ENCODE measurements at regions not wholly inside any gene's neighbourhood (a gene's known extent, or its start where the extent isn't known, plus 50 kb on each side); places are given as distances from the start of the nearest gene placed in this dataset.
A peak's percentile ranks its signal among the peaks of the same experiment; 100 is the strongest.

GRCh38 chr11:23127706-23128105, 267.4 kb upstream of the CCDC179 start:
- no peak for DNase-seq
- H3K27me3 ChIP-seq, result no peaks in the 10 kb centered on the region
- 28 to 56% (median 48%) methylated on average over 2 of the region's 2 CpGs for WGBS, 5 donors
- no peaks in the 10 kb centered on the region for H3K36me3 ChIP-seq
- H3K27ac ChIP-seq, result no peak overlapping the region
- TF ChIP-seq POLR2AphosphoS5 (IDR thresholded peaks at IDR 0.05), result no peak
- intact Hi-C loops (cut with DNase I; ENCODE audit: low total_unique reads), result no loop called here
- no peaks in the 10 kb centered on the region for H3K4me1 ChIP-seq
- H3K4me3 ChIP-seq, result no peak overlapping the region
- H3K9me3 ChIP-seq, result peaks cover 0 to 6% (median 3%) of the 10 kb centered on the region in 4 donors

- no peaks in the 10 kb centered on the region for H3K4me1 ChIP-seq
- TF ChIP-seq POLR2A (IDR thresholded peaks at IDR 0.05) (no peak), EP300 (IDR thresholded peaks at IDR 0.05) (no peak), CTCF (IDR thresholded peaks at IDR 0.05) (no peak), POLR2AphosphoS5 (IDR thresholded peaks at IDR 0.05) (no peak)
- H3K9me3 ChIP-seq, result peaks cover 0 to 17% (median 3%) of the 10 kb centered on the region in 4 donors
- WGBS, 5 donors, result 89 to 98% (median 93%) methylated on average over 3 of the region's 3 CpGs; no CpG with 5 or more reads in 1 of the 5 donors
- DNase-seq, result no peak
- no peaks in the 10 kb centered on the region for H3K27me3 ChIP-seq
- H3K36me3 ChIP-seq, result no peaks in the 10 kb centered on the region
- H3K27ac ChIP-seq, result no peak overlapping the region
- intact Hi-C loops (cut with DNase I; ENCODE audit: low total_unique reads), result no loop called here
- H3K4me3 ChIP-seq, result no peak overlapping the region
Measured at GRCh38 chr11:23134627-23135026, 274.4 kb upstream of the CCDC179 start.

GRCh38 chr11:23138761-23139160, 278.5 kb upstream of the CCDC179 start:
- Histone ChIP-seq H3K27me3 (no peaks in the 10 kb centered on the region), H3K4me1 (no peaks in the 10 kb centered on the region), H3K9me3 (peaks cover 0 to 6% (median 0%) of the 10 kb centered on the region in 4 donors), H3K36me3 (no peaks in the 10 kb centered on the region), H3K27ac (no peak overlapping the region), H3K4me3 (no peak overlapping the region)
- no peak for TF ChIP-seq POLR2AphosphoS5 (IDR thresholded peaks at IDR 0.05)
- no peak for TF ChIP-seq EP300 (IDR thresholded peaks at IDR 0.05)
- TF ChIP-seq CTCF (IDR thresholded peaks at IDR 0.05), result no peak
- TF ChIP-seq POLR2A (IDR thresholded peaks at IDR 0.05), result no peak
- WGBS, 5 donors, result 47 to 65% (median 54%) methylated on average over 1 of the region's 1 CpG
- DNase-seq, result no peak
- intact Hi-C loops (cut with DNase I; ENCODE audit: low total_unique reads), result no loop called here

- no peaks in the 10 kb centered on the region for H3K36me3 ChIP-seq
- H3K4me1 ChIP-seq, result no peaks in the 10 kb centered on the region
- H3K27ac ChIP-seq, result no peak overlapping the region
- no peaks in the 10 kb centered on the region for H3K27me3 ChIP-seq
- DNase-seq, result peak in 1 of 2 donors; percentile 11
- 41 to 57% (median 50%) methylated on average over 2 of the region's 2 CpGs for WGBS, 5 donors
- intact Hi-C loops (cut with DNase I; ENCODE audit: low total_unique reads), result no loop called here
- no peaks in the 10 kb centered on the region for H3K9me3 ChIP-seq
- no peak for TF ChIP-seq EP300 (IDR thresholded peaks at IDR 0.05)
- no peak for TF ChIP-seq CTCF (IDR thresholded peaks at IDR 0.05)
- no peak for TF ChIP-seq POLR2A (IDR thresholded peaks at IDR 0.05)
- no peak for TF ChIP-seq POLR2AphosphoS5 (IDR thresholded peaks at IDR 0.05)
- H3K4me3 ChIP-seq, result no peak overlapping the region
Measured at GRCh38 chr11:23143022-23143421, 282.7 kb upstream of the CCDC179 start.

- TF ChIP-seq CTCF (IDR thresholded peaks at IDR 0.05) (no peak), EP300 (IDR thresholded peaks at IDR 0.05) (no peak), POLR2A (IDR thresholded peaks at IDR 0.05) (no peak), POLR2AphosphoS5 (IDR thresholded peaks at IDR 0.05) (no peak)
- DNase-seq, result no peak
- no peaks in the 10 kb centered on the region for H3K9me3 ChIP-seq
- no peaks in the 10 kb centered on the region for H3K4me1 ChIP-seq
- WGBS, 5 donors, result 86 to 95% (median 92%) methylated on average over 2 of the region's 2 CpGs
- intact Hi-C loops (cut with DNase I; ENCODE audit: low total_unique reads), result no loop called here
- no peaks in the 10 kb centered on the region for H3K36me3 ChIP-seq
- no peak overlapping the region for H3K4me3 ChIP-seq
- H3K27me3 ChIP-seq, result no peaks in the 10 kb centered on the region
- no peak overlapping the region for H3K27ac ChIP-seq
Measured at GRCh38 chr11:23151819-23152218, 291.5 kb upstream of the CCDC179 start.

All from stomach (tissue), 8 donors.